ENCODE measurements at regions not wholly inside any gene's neighbourhood (a gene's known extent, or its start where the extent isn't known, plus 50 kb on each side); places are given as distances from the start of the nearest gene placed in this dataset.
"Not testable (repeated sequence)": the region's sequence is repeated elsewhere in the genome, so short reads cannot be mapped to it uniquely, and the experiment has no call there.

- H3K4me2 ChIP-seq (ENCODE audit: insufficient read depth, insufficient read length, low read length) = no peak overlapping the region
- H3K27me3 ChIP-seq (ENCODE audit: insufficient read depth, low read length) = no peaks in the 10 kb centered on the region
- no peaks in the 10 kb centered on the region for H3K79me1 ChIP-seq (ENCODE audit: insufficient read depth, low read depth, low read length, poor library complexity, severe bottlenecking)
- H3K27ac ChIP-seq (ENCODE audit: insufficient read length, low read depth, low read length) = no peak overlapping the region
- no peak overlapping the region for H3K56ac ChIP-seq (ENCODE audit: insufficient read length, low read depth, low read length)
- Mint-ChIP-seq H3K36me3 (ENCODE audit: insufficient read depth in 1 of 3, low read depth in 3 of 3) (peaks cover 0 to 8% (median 3%) of the 10 kb centered on the region in 3 experiments; a peak in 3 of 7 replicates), H3K9me3 (peaks cover 0 to 3% of the 10 kb centered on the region in 2 experiments; a peak in 2 of 5 replicates), H3K27ac (peak overlapping the region in 2 of 3 experiments; percentile 53 to 79; a peak in 4 of 7 replicates), H3K4me1 (peaks cover 59 to 67% of the 10 kb centered on the region in 2 experiments), H3K27me3 (ENCODE audit: low read depth) (no peaks in the 10 kb centered on the region), H3K4me3 (peak overlapping the region in 1 of 2 experiments; percentile 3; a peak in 1 of 5 replicates)
- TF ChIP-seq, protein P1, sequence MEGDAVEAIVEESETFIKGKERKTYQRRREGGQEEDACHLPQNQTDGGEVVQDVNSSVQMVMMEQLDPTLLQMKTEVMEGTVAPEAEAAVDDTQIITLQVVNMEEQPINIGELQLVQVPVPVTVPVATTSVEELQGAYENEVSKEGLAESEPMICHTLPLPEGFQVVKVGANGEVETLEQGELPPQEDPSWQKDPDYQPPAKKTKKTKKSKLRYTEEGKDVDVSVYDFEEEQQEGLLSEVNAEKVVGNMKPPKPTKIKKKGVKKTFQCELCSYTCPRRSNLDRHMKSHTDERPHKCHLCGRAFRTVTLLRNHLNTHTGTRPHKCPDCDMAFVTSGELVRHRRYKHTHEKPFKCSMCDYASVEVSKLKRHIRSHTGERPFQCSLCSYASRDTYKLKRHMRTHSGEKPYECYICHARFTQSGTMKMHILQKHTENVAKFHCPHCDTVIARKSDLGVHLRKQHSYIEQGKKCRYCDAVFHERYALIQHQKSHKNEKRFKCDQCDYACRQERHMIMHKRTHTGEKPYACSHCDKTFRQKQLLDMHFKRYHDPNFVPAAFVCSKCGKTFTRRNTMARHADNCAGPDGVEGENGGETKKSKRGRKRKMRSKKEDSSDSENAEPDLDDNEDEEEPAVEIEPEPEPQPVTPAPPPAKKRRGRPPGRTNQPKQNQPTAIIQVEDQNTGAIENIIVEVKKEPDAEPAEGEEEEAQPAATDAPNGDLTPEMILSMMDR (conservative IDR thresholded peaks at IDR 0.05) = no peak
- H3K9ac ChIP-seq (ENCODE audit: extremely low read depth, insufficient read length, low read length) = no peak overlapping the region
- H2BK20ac ChIP-seq (ENCODE audit: low read depth, low read length, poor library complexity, severe bottlenecking) = peak overlapping the region; percentile 32
- no peak overlapping the region for H3K23ac ChIP-seq (ENCODE audit: insufficient read length, low read depth, low read length)
- H3K4ac ChIP-seq (ENCODE audit: low read depth, low read length) = no peak overlapping the region
- H4K20me1 ChIP-seq (ENCODE audit: control insufficient read depth, insufficient read depth, insufficient read length) = no peaks in the 10 kb centered on the region
- H2BK12ac ChIP-seq (ENCODE audit: insufficient read length, low read depth, low read length) = no peak overlapping the region
- no peak overlapping the region for H2AFZ ChIP-seq (ENCODE audit: low read length)
- peaks cover 16% of the 10 kb centered on the region; the same call in 1 of the 2 replicates for H3K4me1 ChIP-seq (ENCODE audit: insufficient read depth, low read length)
- H4K91ac ChIP-seq (ENCODE audit: insufficient read length, low read depth, low read length) = peak overlapping the region; percentile 75
- WGBS (ENCODE audit: extremely low coverage, insufficient read length, low lambda C conversion rate) = no CpG with 5 or more reads among the region's 18 CpGs
- H2BK15ac ChIP-seq (ENCODE audit: low read depth, low read length) = peak overlapping the region; percentile 12
- H4K5ac ChIP-seq (ENCODE audit: insufficient read length, low read depth, low read length) = no peak overlapping the region
- H2AK5ac ChIP-seq (ENCODE audit: insufficient read length, low read length) = no peak overlapping the region
- H4K8ac ChIP-seq (replicated peaks; ENCODE audit: insufficient read length, low read depth, low read length) = no peak overlapping the region
- H3K79me2 ChIP-seq (ENCODE audit: insufficient read depth, low read length) = no peaks in the 10 kb centered on the region
- peak; percentile 58 for DNase-seq
- H2BK120ac ChIP-seq (ENCODE audit: low read depth, low read length, poor library complexity, severe bottlenecking) = no peak overlapping the region
- H3K9me3 ChIP-seq (ENCODE audit: control insufficient read depth, low read depth, low read length) = no peaks in the 10 kb centered on the region
- H2BK5ac ChIP-seq (ENCODE audit: insufficient read length, low read length) = no peak overlapping the region
- no peak overlapping the region for H3T11ph ChIP-seq (ENCODE audit: low read length)
- no peak overlapping the region for H3K18ac ChIP-seq (ENCODE audit: insufficient read length, low read depth, low read length)
- peaks cover 2% of the 10 kb centered on the region for H3K23me2 ChIP-seq (ENCODE audit: insufficient read length, low read depth, low read length, poor library complexity, severe bottlenecking)
- H3K14ac ChIP-seq (ENCODE audit: insufficient read depth, low read length) = no peak overlapping the region
Observed at GRCh38 chr4:85128246-85129204, 162.0 kb upstream of the WDFY3 start.

- H2AK5ac ChIP-seq (ENCODE audit: insufficient read length, low read length); H3K14ac ChIP-seq (ENCODE audit: insufficient read depth, low read length); H3T11ph ChIP-seq (ENCODE audit: low read length); H2BK15ac ChIP-seq (ENCODE audit: low read depth, low read length); H3K9me3 ChIP-seq (ENCODE audit: control insufficient read depth, low read depth, low read length); H3K4me2 ChIP-seq (ENCODE audit: insufficient read depth, insufficient read length, low read length); H2BK5ac ChIP-seq (ENCODE audit: insufficient read length, low read length); H2BK12ac ChIP-seq (ENCODE audit: insufficient read length, low read depth, low read length); H3K27me3 ChIP-seq (ENCODE audit: insufficient read depth, low read length); H3K56ac ChIP-seq (ENCODE audit: insufficient read length, low read depth, low read length); H4K8ac ChIP-seq (replicated peaks; ENCODE audit: insufficient read length, low read depth, low read length); H3K27ac ChIP-seq (ENCODE audit: insufficient read length, low read depth, low read length); H3K9ac ChIP-seq (ENCODE audit: extremely low read depth, insufficient read length, low read length); H4K5ac ChIP-seq (ENCODE audit: insufficient read length, low read depth, low read length); H2AFZ ChIP-seq (ENCODE audit: low read length); H3K23ac ChIP-seq (ENCODE audit: insufficient read length, low read depth, low read length); H3K23me2 ChIP-seq (ENCODE audit: insufficient read length, low read depth, low read length, poor library complexity, severe bottlenecking); H4K20me1 ChIP-seq (ENCODE audit: control insufficient read depth, insufficient read depth, insufficient read length); H3K9me3 Mint-ChIP-seq; H3K79me1 ChIP-seq (ENCODE audit: insufficient read depth, low read depth, low read length, poor library complexity, severe bottlenecking); H3K36me3 Mint-ChIP-seq (ENCODE audit: insufficient read depth in 1 of 3, low read depth in 3 of 3); H3K4ac ChIP-seq (ENCODE audit: low read depth, low read length); H3K27me3 Mint-ChIP-seq (ENCODE audit: low read depth); H2BK20ac ChIP-seq (ENCODE audit: low read depth, low read length, poor library complexity, severe bottlenecking); H2BK120ac ChIP-seq (ENCODE audit: low read depth, low read length, poor library complexity, severe bottlenecking); H4K91ac ChIP-seq (ENCODE audit: insufficient read length, low read depth, low read length); H3K79me2 ChIP-seq (ENCODE audit: insufficient read depth, low read length): not testable (repeated sequence)
- H3K4me1 Mint-ChIP-seq = peaks cover 57 to 65% of the 10 kb centered on the region in 2 experiments
- peak overlapping the region in 1 of 2 experiments; percentile 16; a peak in 1 of 5 replicates for H3K4me3 Mint-ChIP-seq
- peaks cover 16% of the 10 kb centered on the region; the same call in 1 of the 2 replicates for H3K4me1 ChIP-seq (ENCODE audit: insufficient read depth, low read length)
- peak overlapping the region; percentile 66 for H3K18ac ChIP-seq (ENCODE audit: insufficient read length, low read depth, low read length)
- peak overlapping the region in 2 of 3 experiments; percentile 66 to 75; a peak in 2 of 7 replicates for H3K27ac Mint-ChIP-seq
- DNase-seq = peak; percentile 59
- no CpG with 5 or more reads among the region's 5 CpGs for WGBS (ENCODE audit: extremely low coverage, insufficient read length, low lambda C conversion rate)
Observed at GRCh38 chr4:85129354-85130125, 163.1 kb upstream of the WDFY3 start.

All from H9 (cell line).